ENCODE measurements at regions not wholly inside any gene's neighbourhood (a gene's known extent, or its start where the extent isn't known, plus 50 kb on each side); places are given as distances from the start of the nearest gene placed in this dataset.

- no peak for DNase-seq (ENCODE audit: low read depth)
- no peak overlapping the region for H3K4me3 ChIP-seq (ENCODE audit: low read depth, low read length)
- no peak for TF ChIP-seq CTCF (IDR thresholded peaks at IDR 0.05; ENCODE audit: insufficient read depth, low read length)
These were observed 1132.9 kb downstream of the RAPGEF2 start for GRCh38 chr4:160235771-160236170.

GRCh38 chr4:160238790-160239189 lies 1135.9 kb downstream of the RAPGEF2 start:
- no peak for DNase-seq (ENCODE audit: low read depth)
- no peak overlapping the region for H3K4me3 ChIP-seq (ENCODE audit: low read depth, low read length)
- TF ChIP-seq CTCF (IDR thresholded peaks at IDR 0.05; ENCODE audit: insufficient read depth, low read length) = no peak

DNA sequence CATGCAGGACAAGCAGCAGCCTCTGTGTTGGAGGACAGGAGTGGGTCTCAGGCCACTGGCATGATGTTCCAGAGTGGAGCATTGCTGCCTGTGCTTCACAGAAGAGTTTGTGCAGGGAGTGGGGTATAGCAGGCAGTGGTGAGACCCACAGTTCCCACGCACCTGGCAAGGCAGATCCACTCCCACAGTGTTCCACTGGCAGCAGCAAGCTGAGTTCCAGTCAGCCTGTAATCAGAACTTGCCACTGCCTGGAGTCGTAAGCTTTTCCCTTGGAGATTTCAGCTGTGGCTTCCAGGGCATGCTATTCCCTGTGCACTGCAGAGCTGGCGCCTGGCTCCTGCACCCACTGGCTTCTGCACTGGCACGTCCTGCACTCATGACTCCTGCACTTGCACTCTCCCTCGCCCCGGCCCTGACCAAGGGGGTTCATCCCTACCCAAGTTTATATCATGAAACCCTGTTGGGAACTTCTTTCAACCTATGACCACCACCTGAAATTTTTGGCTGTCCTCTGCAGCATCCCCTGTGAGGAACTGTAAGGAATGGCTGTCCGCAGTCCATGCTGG lies 1144.3 kb downstream of the RAPGEF2 start:
- no peak overlapping the region for H3K4me3 ChIP-seq (ENCODE audit: low read depth, low read length)
- DNase-seq (ENCODE audit: low read depth) = no peak
- no peak for TF ChIP-seq CTCF (IDR thresholded peaks at IDR 0.05; ENCODE audit: insufficient read depth, low read length)

- DNase-seq (ENCODE audit: low read depth) = no peak
- no peak overlapping the region for H3K4me3 ChIP-seq (ENCODE audit: low read depth, low read length)
- TF ChIP-seq CTCF (IDR thresholded peaks at IDR 0.05; ENCODE audit: insufficient read depth, low read length) = no peak
These were observed 1148.8 kb downstream of the RAPGEF2 start for GRCh38 chr4:160251522-160252170.

GRCh38 chr4:160257318-160257717 lies 1154.4 kb downstream of the RAPGEF2 start:
- H3K4me3 ChIP-seq (ENCODE audit: low read depth, low read length) = no peak overlapping the region
- no peak for TF ChIP-seq CTCF (IDR thresholded peaks at IDR 0.05; ENCODE audit: insufficient read depth, low read length)
- no peak for DNase-seq (ENCODE audit: low read depth)

DNA sequence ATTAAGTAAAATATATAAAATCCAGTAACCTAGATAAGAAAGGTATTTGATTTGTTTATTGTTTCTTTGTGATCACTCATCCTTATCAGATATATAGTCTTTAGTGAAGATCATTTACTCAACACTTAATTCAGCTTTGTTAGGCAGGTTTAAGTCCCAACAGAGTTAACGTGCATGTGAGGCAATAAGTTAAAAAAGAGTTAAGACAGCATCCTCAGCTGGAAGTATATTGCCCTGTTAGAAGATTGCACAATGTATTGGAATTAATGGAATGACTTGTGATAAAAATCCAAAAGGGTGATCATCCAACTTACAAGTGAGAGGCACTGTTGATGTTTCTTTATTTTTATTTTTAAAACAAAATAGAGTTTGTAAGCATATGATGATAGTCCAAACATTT lies 1162.1 kb downstream of the RAPGEF2 start:
- TF ChIP-seq CTCF (IDR thresholded peaks at IDR 0.05; ENCODE audit: insufficient read depth, low read length) = no peak
- no peak for DNase-seq (ENCODE audit: low read depth)

DNA sequence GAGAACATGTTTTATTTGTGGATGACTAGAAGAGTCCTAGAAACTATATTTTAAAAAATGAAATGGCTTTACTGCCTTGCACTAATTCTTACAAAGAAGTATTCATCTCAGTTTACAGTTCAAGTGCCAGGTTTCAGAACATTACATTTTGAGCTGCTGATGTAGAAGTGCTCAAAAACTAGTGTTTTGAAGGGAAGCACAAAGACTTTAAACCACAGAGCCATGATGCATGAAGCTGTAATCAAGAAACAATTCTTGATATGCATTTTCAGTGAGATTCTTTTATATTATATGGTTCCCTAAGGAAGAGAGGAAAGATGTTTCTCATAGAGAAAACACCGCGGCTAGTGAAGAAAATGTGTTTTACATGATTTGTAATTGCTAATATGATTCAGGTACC lies 1163.0 kb downstream of the RAPGEF2 start:
- H3K4me3 ChIP-seq (ENCODE audit: low read depth, low read length) = no peak overlapping the region
- DNase-seq (ENCODE audit: low read depth) = no peak

More for the DNA sequence above, 1162.1 kb downstream of the RAPGEF2 start:
- H3K4me3 ChIP-seq (ENCODE audit: low read depth, low read length) = no peak overlapping the region

More for the DNA sequence above, 1163.0 kb downstream of the RAPGEF2 start:
- TF ChIP-seq CTCF (IDR thresholded peaks at IDR 0.05; ENCODE audit: insufficient read depth, low read length) = no peak

All from fibroblast of the aortic adventitia (primary cell).